ENCODE measurements at regions not wholly inside any gene's neighbourhood (a gene's known extent, or its start where the extent isn't known, plus 50 kb on each side); places are given as distances from the start of the nearest gene placed in this dataset.

- no peak for TF ChIP-seq CTCF (IDR thresholded peaks at IDR 0.05)
- no peak for TF ChIP-seq EP300 (IDR thresholded peaks at IDR 0.05)
These were observed 184.3 kb downstream of the THBS2 start for GRCh38 chr6:169069356-169069755.

Data from tibial nerve (tissue), 4 donors.